HEK293T (cell line): ENCODE measurements at regions not wholly inside any gene's neighbourhood (a gene's known extent, or its start where the extent isn't known, plus 50 kb on each side); places are given as distances from the start of the nearest gene placed in this dataset.

Experiments used
- CTCF ChIA-PET: fragments of 350-600 bp; formaldehyde crosslinking; extraction: SDS; loops from one replicate; lab custom pipeline; 2021; ENCODE audit warnings: antibody characterized with exemption, inconsistent platforms; lab: Yijun Ruan, JAX
- POLR2A ChIA-PET: fragments of 350-600 bp; formaldehyde crosslinking; extraction: SDS; loops from one replicate; lab custom pipeline; 2020; ENCODE audit warnings: antibody characterized with exemption, inconsistent platforms; lab: Yijun Ruan, JAX
- DNase-seq: peaks from one replicate; pipeline ENCODE4 v3.0.0; 2012; ENCODE audit warnings: mixed read lengths; ENCODE audit errors: extremely low spot score
- ARNT ChIP-seq: fragments of 450-650 bp; IDR thresholded peaks from 2 replicates; pipeline ENCODE4 v1.6.1; 2017; ENCODE audit warnings: mild to moderate bottlenecking
- BHLHE40 ChIP-seq: fragments of 450-650 bp; IDR thresholded peaks from 2 replicates; pipeline ENCODE4 v1.6.1; 2016; ENCODE audit warnings: mild to moderate bottlenecking, moderate library complexity, borderline replicate concordance
- CTBP1 ChIP-seq: fragments of 450-650 bp; IDR thresholded peaks from 2 replicates; pipeline ENCODE4 v1.6.1; 2016; ENCODE audit warnings: borderline replicate concordance
- ELF4 ChIP-seq: fragments of 450-650 bp; IDR thresholded peaks from 2 replicates; pipeline ENCODE4 v1.6.1; 2017; ENCODE audit warnings: antibody characterized with exemption
- FOXA1 ChIP-seq: fragments of 450-650 bp; IDR thresholded peaks from 2 replicates; pipeline ENCODE4 v1.6.1; 2016; ENCODE audit warnings: mild to moderate bottlenecking
- FOXK2 ChIP-seq: fragments of 450-650 bp; IDR thresholded peaks from 2 replicates; pipeline ENCODE4 v1.6.1; 2016; ENCODE audit warnings: mild to moderate bottlenecking
- FOXM1 ChIP-seq: fragments of 450-650 bp; IDR thresholded peaks from 2 replicates; pipeline ENCODE4 v1.6.1; 2017; ENCODE audit warnings: mild to moderate bottlenecking, borderline replicate concordance
- HDGF ChIP-seq: fragments of 450-650 bp; IDR thresholded peaks from 2 replicates; pipeline ENCODE4 v1.6.1; 2017; ENCODE audit warnings: antibody characterized with exemption, borderline replicate concordance
- L3MBTL2 ChIP-seq: fragments of 450-650 bp; conservative IDR thresholded peaks from 2 replicates; pipeline ENCODE4 v1.6.1; 2016; ENCODE audit warnings: mild to moderate bottlenecking
- LEF1 ChIP-seq: fragments of 450-650 bp; IDR thresholded peaks from 2 replicates; pipeline ENCODE4 v1.6.1; 2017; ENCODE audit warnings: mild to moderate bottlenecking, borderline replicate concordance
- NFRKB ChIP-seq: fragments of 450-650 bp; IDR thresholded peaks from 2 replicates; pipeline ENCODE4 v1.6.1; 2016; ENCODE audit warnings: mild to moderate bottlenecking, moderate library complexity
- SP1 ChIP-seq: fragments of 450-650 bp; IDR thresholded peaks from 2 replicates; pipeline ENCODE4 v1.6.1; 2017
- SUZ12 ChIP-seq: fragments of 450-650 bp; IDR thresholded peaks from 2 replicates; pipeline ENCODE4 v1.6.1; 2016; ENCODE audit warnings: mild to moderate bottlenecking
- TARDBP ChIP-seq: fragments of 450-650 bp; IDR thresholded peaks from 2 replicates; pipeline ENCODE4 v1.6.1; 2016
- ZNF384 ChIP-seq: fragments of 450-650 bp; IDR thresholded peaks from 2 replicates; pipeline ENCODE4 v1.6.1; 2016
- TF ChIP-seq, protein P1 (sequence below): fragments of 450-650 bp; IDR thresholded peaks from 2 replicates; pipeline ENCODE4 v1.6.1; 2016

GRCh38 chr1:94315552-94316116, 78.2 kb upstream of the ARHGAP29 start:
- DNase-seq: no peak
- POLR2A ChIA-PET: no interaction called here
- CTCF ChIA-PET: no interaction called here
- no peak for TF ChIP-seq SUZ12
- no peak for TF ChIP-seq TARDBP
- no peak for TF ChIP-seq SP1
- TF ChIP-seq ARNT: no peak
- TF ChIP-seq HDGF: no peak
- TF ChIP-seq LEF1: no peak
- TF ChIP-seq FOXA1: no peak
- TF ChIP-seq, protein P1, sequence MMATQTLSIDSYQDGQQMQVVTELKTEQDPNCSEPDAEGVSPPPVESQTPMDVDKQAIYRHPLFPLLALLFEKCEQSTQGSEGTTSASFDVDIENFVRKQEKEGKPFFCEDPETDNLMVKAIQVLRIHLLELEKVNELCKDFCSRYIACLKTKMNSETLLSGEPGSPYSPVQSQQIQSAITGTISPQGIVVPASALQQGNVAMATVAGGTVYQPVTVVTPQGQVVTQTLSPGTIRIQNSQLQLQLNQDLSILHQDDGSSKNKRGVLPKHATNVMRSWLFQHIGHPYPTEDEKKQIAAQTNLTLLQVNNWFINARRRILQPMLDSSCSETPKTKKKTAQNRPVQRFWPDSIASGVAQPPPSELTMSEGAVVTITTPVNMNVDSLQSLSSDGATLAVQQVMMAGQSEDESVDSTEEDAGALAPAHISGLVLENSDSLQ: no peak
- TF ChIP-seq FOXM1: no peak
- no peak for TF ChIP-seq ZNF384
- TF ChIP-seq FOXK2: no peak
- TF ChIP-seq CTBP1: no peak
- TF ChIP-seq NFRKB: no peak
- no peak for TF ChIP-seq ELF4
- TF ChIP-seq L3MBTL2: no peak
- no peak for TF ChIP-seq BHLHE40

- TF ChIP-seq FOXA1 (no peak), ZNF384 (no peak), ELF4 (no peak), TARDBP (no peak), LEF1 (no peak), L3MBTL2 (no peak), SP1 (no peak), SUZ12 (no peak), BHLHE40 (no peak), ARNT (no peak), FOXK2 (no peak), FOXM1 (no peak), CTBP1 (no peak), HDGF (no peak), NFRKB (no peak)
- TF ChIP-seq, protein P1: no peak
- ChIA-PET POLR2A (no interaction called here), CTCF (no interaction called here)
- no peak for DNase-seq
Measured at GRCh38 chr1:94314222-94314858, 77.0 kb upstream of the ARHGAP29 start.

- POLR2A ChIA-PET: no interaction called here
- CTCF ChIA-PET: interaction anchor here (1.1 kb wide), 1 partner anchor 286 kb away, joined by 3 read pairs; no protein-coding TSS in a partner anchor
- TF ChIP-seq SP1 (no peak), HDGF (no peak), TARDBP (no peak), FOXM1 (no peak), SUZ12 (no peak), ELF4 (no peak), ARNT (no peak), CTBP1 (no peak), ZNF384 (no peak), FOXK2 (no peak), BHLHE40 (no peak), FOXA1 (no peak), LEF1 (no peak), L3MBTL2 (no peak), NFRKB (no peak)
- TF ChIP-seq, protein P1: no peak
- no peak for DNase-seq
Measured at GRCh38 chr1:94310570-94311270, 73.3 kb upstream of the ARHGAP29 start.

DNA sequence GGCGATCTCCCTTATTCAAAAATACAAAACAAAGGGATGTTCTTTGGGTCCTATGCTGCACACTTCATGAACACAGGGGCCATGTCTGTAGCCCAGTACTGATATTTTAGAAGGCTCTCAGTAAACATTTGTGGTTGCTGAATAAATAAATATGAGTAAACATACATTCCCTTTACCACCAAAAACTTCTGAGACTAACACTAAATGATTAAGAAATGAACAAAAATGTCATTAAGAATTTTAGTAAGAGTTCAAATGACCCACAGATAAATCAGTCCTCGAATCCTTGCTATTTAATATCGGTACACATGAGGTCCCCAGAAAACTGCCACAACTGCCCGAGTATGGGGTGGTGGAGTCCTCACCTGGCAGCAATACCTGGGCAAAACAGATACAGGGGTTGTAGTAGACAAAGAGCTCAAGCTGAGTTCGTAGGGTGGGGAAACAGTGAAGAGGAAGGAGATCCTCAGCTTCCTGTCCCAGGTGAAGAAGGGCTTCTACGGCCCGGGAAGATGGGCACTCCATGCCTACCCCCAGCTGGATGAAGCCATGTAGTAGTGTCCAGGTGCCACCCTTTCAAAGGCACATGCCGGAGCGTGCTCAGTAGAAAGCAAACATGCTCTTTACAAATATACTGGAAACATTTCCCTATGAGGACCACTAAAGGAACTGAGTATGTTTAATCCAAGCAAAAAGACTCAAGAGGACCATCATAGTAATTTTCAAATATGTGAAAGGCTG, 72.6 kb upstream of the ARHGAP29 start:
- CTCF ChIA-PET: interaction anchor here (1.1 kb wide), 1 partner anchor 285 kb away, joined by 3 read pairs; no protein-coding TSS in a partner anchor
- POLR2A ChIA-PET: no interaction called here
- TF ChIP-seq ZNF384 (no peak), HDGF (no peak), L3MBTL2 (no peak), SUZ12 (no peak)
- TF ChIP-seq, protein P1: no peak
- no peak for DNase-seq

GRCh38 chr1:94309216-94309615, 71.8 kb upstream of the ARHGAP29 start:
- no peak for TF ChIP-seq LEF1
- ChIA-PET CTCF (no interaction called here), POLR2A (no interaction called here)
- no peak for DNase-seq
